ENCODE measurements at regions not wholly inside any gene's neighbourhood (a gene's known extent, or its start where the extent isn't known, plus 50 kb on each side); places are given as distances from the start of the nearest gene placed in this dataset.

GRCh38 chr9:4402501-4402900 is 87.8 kb upstream of the SLC1A1 start:
- Histone ChIP-seq H3K36me3 (replicated peaks in 1 of 2; ENCODE audit: control insufficient read depth in 1 of 2, insufficient read depth in 2 of 2, low read length in 2 of 2) (no peaks in the 10 kb centered on the region), H3K9ac (ENCODE audit: insufficient read depth, low read depth, low read length) (no peak overlapping the region), H3K27ac (ENCODE audit: extremely low read length, insufficient read depth, low read length) (no peak overlapping the region), H3K4me3 (replicated peaks in 1 of 3; ENCODE audit: insufficient read depth in 1 of 3, low read depth in 2 of 3, low read length in 3 of 3) (no peak overlapping the region), H3K4me2 (ENCODE audit: low read depth, low read length) (no peak overlapping the region), H3K79me2 (ENCODE audit: insufficient read depth, low read length) (no peaks in the 10 kb centered on the region), H3K27me3 (ENCODE audit: control insufficient read depth in 1 of 2, insufficient read depth in 2 of 2, low read length in 2 of 2) (no peaks in the 10 kb centered on the region), H4K20me1 (ENCODE audit: insufficient read depth, low read length) (no peaks in the 10 kb centered on the region), H3K4me1 (ENCODE audit: insufficient read depth, low read length) (no peaks in the 10 kb centered on the region), H2AFZ (ENCODE audit: low read length) (no peak overlapping the region), H3K9me3 (ENCODE audit: low read length) (0 out of 2 replicates have a peak, but pooled peaks cover 7% of the 10 kb centered on the region)
- in situ Hi-C loops (cut with HindIII; ENCODE audit: extremely low pct_ligation_motif_present, low pct_unique_long_range_greater_than_20kb) (no loop called here), intact Hi-C loops (cut with micrococcal nuclease; ENCODE audit: unreplicated experiment) (no loop called here)
- FAIRE-seq (no peak), ATAC-seq (no peak), DNase-seq (ENCODE audit: low spot score) (no peak)
- POLR2A ChIA-PET: no interaction called here
- BruUV-seq (replicated peaks): no TSS peak
- CTCF ChIA-PET (ENCODE audit: low intra/inter-chr PET ratio, low total read pairs): no interaction called here
- no peak for TF ChIP-seq YEATS4 (CRISPR knock-in tag; IDR thresholded peaks at IDR 0.05; ENCODE audit: borderline replicate concordance)
- TF ChIP-seq ZNF160 (CRISPR knock-in tag; IDR thresholded peaks at IDR 0.05): peak; percentile 90

DNA sequence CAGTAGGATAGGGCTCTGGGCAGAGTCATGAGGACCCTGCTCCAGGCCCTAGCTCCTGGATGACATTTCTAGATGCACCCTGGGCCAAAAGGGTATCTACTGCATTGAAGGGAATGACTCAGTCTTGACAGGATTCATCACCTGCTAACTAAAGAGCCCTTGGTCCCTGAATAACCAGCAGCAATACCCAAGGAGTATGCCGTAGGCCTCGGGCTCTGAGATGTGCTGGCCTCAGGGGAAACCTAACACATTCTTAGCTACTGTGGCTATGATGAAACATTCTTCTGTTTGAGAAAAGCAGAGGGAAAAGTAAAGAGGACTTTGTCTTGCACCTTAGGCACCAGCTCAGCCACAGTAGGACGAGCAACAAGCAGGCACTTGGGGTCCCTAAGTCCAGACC is 89.5 kb upstream of the SLC1A1 start:
- H3K79me2 ChIP-seq (ENCODE audit: insufficient read depth, low read length): no peaks in the 10 kb centered on the region
- no peak overlapping the region for H3K4me3 ChIP-seq (replicated peaks in 1 of 3; ENCODE audit: insufficient read depth in 1 of 3, low read depth in 2 of 3, low read length in 3 of 3)
- no peak overlapping the region for H3K4me2 ChIP-seq (ENCODE audit: low read depth, low read length)
- WGBS (ENCODE audit: low lambda C conversion rate): 10% methylated on average over 3 of the region's 3 CpGs
- no peak for FAIRE-seq
- no peak overlapping the region for H2AFZ ChIP-seq (ENCODE audit: low read length)
- 0 out of 2 replicates have a peak, but pooled peaks cover 7% of the 10 kb centered on the region for H3K9me3 ChIP-seq (ENCODE audit: low read length)
- H3K4me1 ChIP-seq (ENCODE audit: insufficient read depth, low read length): no peaks in the 10 kb centered on the region
- H3K27ac ChIP-seq (ENCODE audit: extremely low read length, insufficient read depth, low read length): no peak overlapping the region
- no peak for DNase-seq (ENCODE audit: low spot score)
- no peaks in the 10 kb centered on the region for H4K20me1 ChIP-seq (ENCODE audit: insufficient read depth, low read length)
- CTCF ChIA-PET (ENCODE audit: low intra/inter-chr PET ratio, low total read pairs): no interaction called here
- TF ChIP-seq ZNF567 (CRISPR knock-in tag; IDR thresholded peaks at IDR 0.05; ENCODE audit: borderline replicate concordance): no peak
- TF ChIP-seq CHD2 (IDR thresholded peaks at IDR 0.05; ENCODE audit: low read depth, low read length): no peak
- no peak for TF ChIP-seq MIER3 (CRISPR knock-in tag; IDR thresholded peaks at IDR 0.05; ENCODE audit: borderline replicate concordance)
- intact Hi-C loops (cut with micrococcal nuclease; ENCODE audit: unreplicated experiment) (no loop called here), in situ Hi-C loops (cut with HindIII; ENCODE audit: extremely low pct_ligation_motif_present, low pct_unique_long_range_greater_than_20kb) (no loop called here)
- H3K27me3 ChIP-seq (ENCODE audit: control insufficient read depth in 1 of 2, insufficient read depth in 2 of 2, low read length in 2 of 2): no peaks in the 10 kb centered on the region
- POLR2A ChIA-PET: no interaction called here
- no TSS peak for BruUV-seq (replicated peaks)
- no peaks in the 10 kb centered on the region for H3K36me3 ChIP-seq (replicated peaks in 1 of 2; ENCODE audit: control insufficient read depth in 1 of 2, insufficient read depth in 2 of 2, low read length in 2 of 2)
- no peak overlapping the region for H3K9ac ChIP-seq (ENCODE audit: insufficient read depth, low read depth, low read length)
- ATAC-seq: no peak

Measured in HepG2 (cell line).